ENCODE measurements at regions not wholly inside any gene's neighbourhood (a gene's known extent, or its start where the extent isn't known, plus 50 kb on each side); places are given as distances from the start of the nearest gene placed in this dataset.
"Not testable (repeated sequence)": the region's sequence is repeated elsewhere in the genome, so short reads cannot be mapped to it uniquely, and the experiment has no call there.

DNA sequence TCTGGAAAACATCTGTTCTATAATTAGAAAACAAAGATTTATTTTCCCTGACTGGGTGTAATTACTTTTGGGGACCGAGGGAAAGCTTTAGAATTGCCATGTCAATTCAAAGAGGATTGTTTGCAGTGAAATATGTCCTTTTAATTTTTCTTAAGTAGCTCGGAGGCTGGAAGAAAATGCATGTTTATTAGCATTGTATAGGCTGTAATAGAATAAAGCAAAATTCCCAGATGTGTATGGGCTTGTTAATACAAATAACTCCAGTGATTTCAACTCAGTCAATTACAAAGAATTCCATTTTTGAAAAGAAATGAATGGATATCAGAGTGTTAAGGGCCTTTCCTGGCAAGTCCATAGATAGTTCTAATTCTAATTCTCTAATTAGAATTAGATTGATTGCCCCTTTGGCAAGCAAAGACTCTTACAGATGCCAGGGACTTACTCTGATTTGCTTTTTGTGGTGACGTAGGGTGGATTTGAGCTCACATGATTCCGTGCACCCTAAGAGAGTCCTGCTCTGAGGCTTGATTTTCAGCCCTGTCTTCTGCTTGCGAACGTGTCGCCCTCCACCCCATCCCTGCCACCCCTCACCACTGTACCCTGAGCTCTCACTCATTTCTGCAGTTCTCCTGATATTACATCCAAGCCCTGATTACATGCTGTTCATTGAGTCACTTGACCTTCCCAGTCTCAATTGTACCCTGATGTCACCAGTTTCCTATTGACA is 70.0 kb upstream of the FAM20A start:
- in situ Hi-C loops (cut with MboI; ENCODE audit: low sequenced_read_pairs): no loop called here

DNA sequence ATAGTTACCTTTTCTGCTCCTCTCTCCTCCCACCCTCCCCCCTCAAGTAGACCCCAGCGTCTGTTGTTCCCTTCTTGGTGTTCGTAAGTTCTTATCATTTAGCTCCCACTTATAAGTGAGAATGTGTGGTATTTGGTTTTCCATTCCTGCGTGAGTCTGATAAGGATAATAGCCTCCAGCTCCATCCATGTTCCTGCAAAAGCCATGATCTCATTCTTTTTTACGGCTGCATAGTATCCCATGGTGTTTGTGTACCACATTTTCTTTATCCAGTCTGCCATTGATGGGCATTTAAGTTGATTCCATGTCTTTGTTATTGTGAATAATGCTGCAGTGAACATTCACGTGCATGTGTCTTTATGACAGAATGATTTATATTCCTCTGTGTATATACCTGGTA is 65.3 kb upstream of the FAM20A start:
- in situ Hi-C loops (cut with MboI; ENCODE audit: low sequenced_read_pairs): not testable (repeated sequence)

GRCh38 chr17:68665373-68665772 is 64.2 kb upstream of the FAM20A start:
- in situ Hi-C loops (cut with MboI; ENCODE audit: low sequenced_read_pairs): no loop called here

DNA sequence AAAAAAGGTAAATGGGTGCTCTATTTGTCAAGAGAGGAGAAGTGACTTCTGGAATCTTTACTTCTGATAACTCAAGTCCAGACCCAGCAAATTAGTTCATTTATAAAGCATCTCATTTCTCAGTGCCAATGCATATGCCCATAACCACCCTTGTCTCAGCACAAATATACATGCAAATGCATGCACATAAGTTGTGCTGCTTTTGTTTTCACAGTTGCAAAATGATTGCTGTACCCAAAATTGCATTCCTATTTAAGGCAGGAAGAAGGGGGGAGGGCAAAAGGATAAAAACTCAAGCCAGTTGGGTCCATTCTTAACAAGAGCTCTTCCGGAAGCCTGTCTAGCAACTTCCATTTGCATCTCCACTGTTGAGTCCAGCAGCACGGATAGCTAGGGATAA is 61.3 kb upstream of the FAM20A start:
- in situ Hi-C loops (cut with MboI; ENCODE audit: low sequenced_read_pairs): no loop called here

GRCh38 chr17:68662037-68662432 is 60.9 kb upstream of the FAM20A start:
- in situ Hi-C loops (cut with MboI; ENCODE audit: low sequenced_read_pairs): no loop called here

DNA sequence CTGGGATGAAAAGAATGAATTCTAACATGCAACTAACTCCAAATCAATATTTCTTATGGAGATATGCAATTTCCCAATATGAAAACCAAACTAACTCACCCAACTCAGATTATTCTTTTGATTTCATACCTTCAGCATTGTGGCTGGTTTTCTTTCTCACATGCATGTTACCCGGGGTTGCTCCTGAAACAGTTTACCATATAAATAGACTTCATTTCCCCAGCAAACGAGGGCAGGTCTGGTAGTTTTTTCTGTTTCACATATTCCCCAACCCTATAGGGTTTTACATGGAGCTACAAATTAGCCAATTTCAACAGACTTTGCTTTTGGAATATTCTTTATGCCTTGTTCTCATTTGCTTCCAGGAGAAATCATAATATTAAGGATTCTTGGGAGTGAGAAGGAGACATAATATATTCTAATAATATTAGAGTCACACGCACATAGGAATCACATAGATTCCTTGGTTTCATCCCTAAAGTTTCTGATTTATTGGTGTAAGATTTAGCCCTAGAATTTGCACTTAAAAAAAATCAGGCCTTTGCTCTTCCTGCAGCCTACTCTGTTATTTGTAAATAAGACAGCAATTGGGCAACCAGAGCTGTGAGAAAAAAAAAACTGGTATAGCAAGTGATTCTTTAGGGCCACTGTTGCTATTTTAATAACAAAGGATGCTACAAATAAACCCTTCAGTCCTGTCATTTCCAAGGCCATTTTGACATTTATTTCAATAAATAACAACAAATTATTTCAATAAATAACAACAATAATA is 60.3 kb upstream of the FAM20A start:
- in situ Hi-C loops (cut with MboI; ENCODE audit: low sequenced_read_pairs): no loop called here

GRCh38 chr17:68660302-68660701 is 59.1 kb upstream of the FAM20A start:
- in situ Hi-C loops (cut with MboI; ENCODE audit: low sequenced_read_pairs): no loop called here

DNA sequence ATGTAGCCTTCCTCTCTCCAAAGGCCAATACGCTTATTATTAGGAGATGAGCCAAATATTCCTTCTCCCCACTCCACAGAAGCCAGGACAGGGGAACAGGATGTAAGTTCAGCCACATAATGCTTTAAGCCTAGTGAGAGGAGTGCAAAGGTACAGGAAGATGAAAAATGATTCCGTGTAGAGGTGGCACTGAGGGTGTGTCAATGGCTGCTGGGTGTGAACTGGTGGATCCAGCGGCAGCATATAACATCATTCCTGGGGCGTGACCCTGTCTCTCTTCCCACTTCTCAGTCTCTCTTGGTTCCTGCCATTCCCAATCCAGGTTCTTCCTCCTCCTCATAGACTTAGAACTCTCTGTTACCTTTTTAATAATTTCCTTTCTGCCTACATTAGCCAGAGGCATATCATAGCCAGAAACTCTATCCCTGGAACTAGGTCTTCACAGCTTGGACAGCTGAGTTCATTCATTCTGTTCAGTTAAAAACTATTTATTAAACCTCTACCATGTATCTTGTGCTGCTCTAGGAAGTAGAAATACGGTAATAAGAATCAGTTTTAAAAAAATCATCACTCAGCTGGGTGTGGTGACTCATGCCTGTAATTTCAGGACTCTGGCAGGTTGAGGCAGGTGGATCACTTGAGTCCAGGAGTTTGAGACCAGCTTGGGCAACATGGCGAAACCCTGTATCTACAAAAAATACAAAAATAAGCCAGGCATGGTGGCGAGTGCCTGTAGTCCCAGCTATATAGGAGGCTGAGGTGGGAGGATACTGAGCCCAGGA is 58.0 kb upstream of the FAM20A start:
- in situ Hi-C loops (cut with MboI; ENCODE audit: low sequenced_read_pairs): no loop called here

GRCh38 chr17:68657576-68657975 is 56.4 kb upstream of the FAM20A start:
- in situ Hi-C loops (cut with MboI; ENCODE audit: low sequenced_read_pairs): no loop called here

- in situ Hi-C loops (cut with MboI; ENCODE audit: low sequenced_read_pairs): no loop called here
Observed at GRCh38 chr17:68657166-68657565, 56.0 kb upstream of the FAM20A start.

- in situ Hi-C loops (cut with MboI; ENCODE audit: low sequenced_read_pairs): no loop called here
Observed at GRCh38 chr17:68656666-68657065, 55.5 kb upstream of the FAM20A start.
